ENCODE measurements at regions not wholly inside any gene's neighbourhood (a gene's known extent, or its start where the extent isn't known, plus 50 kb on each side); places are given as distances from the start of the nearest gene placed in this dataset.

- TF ChIP-seq, protein P1, sequence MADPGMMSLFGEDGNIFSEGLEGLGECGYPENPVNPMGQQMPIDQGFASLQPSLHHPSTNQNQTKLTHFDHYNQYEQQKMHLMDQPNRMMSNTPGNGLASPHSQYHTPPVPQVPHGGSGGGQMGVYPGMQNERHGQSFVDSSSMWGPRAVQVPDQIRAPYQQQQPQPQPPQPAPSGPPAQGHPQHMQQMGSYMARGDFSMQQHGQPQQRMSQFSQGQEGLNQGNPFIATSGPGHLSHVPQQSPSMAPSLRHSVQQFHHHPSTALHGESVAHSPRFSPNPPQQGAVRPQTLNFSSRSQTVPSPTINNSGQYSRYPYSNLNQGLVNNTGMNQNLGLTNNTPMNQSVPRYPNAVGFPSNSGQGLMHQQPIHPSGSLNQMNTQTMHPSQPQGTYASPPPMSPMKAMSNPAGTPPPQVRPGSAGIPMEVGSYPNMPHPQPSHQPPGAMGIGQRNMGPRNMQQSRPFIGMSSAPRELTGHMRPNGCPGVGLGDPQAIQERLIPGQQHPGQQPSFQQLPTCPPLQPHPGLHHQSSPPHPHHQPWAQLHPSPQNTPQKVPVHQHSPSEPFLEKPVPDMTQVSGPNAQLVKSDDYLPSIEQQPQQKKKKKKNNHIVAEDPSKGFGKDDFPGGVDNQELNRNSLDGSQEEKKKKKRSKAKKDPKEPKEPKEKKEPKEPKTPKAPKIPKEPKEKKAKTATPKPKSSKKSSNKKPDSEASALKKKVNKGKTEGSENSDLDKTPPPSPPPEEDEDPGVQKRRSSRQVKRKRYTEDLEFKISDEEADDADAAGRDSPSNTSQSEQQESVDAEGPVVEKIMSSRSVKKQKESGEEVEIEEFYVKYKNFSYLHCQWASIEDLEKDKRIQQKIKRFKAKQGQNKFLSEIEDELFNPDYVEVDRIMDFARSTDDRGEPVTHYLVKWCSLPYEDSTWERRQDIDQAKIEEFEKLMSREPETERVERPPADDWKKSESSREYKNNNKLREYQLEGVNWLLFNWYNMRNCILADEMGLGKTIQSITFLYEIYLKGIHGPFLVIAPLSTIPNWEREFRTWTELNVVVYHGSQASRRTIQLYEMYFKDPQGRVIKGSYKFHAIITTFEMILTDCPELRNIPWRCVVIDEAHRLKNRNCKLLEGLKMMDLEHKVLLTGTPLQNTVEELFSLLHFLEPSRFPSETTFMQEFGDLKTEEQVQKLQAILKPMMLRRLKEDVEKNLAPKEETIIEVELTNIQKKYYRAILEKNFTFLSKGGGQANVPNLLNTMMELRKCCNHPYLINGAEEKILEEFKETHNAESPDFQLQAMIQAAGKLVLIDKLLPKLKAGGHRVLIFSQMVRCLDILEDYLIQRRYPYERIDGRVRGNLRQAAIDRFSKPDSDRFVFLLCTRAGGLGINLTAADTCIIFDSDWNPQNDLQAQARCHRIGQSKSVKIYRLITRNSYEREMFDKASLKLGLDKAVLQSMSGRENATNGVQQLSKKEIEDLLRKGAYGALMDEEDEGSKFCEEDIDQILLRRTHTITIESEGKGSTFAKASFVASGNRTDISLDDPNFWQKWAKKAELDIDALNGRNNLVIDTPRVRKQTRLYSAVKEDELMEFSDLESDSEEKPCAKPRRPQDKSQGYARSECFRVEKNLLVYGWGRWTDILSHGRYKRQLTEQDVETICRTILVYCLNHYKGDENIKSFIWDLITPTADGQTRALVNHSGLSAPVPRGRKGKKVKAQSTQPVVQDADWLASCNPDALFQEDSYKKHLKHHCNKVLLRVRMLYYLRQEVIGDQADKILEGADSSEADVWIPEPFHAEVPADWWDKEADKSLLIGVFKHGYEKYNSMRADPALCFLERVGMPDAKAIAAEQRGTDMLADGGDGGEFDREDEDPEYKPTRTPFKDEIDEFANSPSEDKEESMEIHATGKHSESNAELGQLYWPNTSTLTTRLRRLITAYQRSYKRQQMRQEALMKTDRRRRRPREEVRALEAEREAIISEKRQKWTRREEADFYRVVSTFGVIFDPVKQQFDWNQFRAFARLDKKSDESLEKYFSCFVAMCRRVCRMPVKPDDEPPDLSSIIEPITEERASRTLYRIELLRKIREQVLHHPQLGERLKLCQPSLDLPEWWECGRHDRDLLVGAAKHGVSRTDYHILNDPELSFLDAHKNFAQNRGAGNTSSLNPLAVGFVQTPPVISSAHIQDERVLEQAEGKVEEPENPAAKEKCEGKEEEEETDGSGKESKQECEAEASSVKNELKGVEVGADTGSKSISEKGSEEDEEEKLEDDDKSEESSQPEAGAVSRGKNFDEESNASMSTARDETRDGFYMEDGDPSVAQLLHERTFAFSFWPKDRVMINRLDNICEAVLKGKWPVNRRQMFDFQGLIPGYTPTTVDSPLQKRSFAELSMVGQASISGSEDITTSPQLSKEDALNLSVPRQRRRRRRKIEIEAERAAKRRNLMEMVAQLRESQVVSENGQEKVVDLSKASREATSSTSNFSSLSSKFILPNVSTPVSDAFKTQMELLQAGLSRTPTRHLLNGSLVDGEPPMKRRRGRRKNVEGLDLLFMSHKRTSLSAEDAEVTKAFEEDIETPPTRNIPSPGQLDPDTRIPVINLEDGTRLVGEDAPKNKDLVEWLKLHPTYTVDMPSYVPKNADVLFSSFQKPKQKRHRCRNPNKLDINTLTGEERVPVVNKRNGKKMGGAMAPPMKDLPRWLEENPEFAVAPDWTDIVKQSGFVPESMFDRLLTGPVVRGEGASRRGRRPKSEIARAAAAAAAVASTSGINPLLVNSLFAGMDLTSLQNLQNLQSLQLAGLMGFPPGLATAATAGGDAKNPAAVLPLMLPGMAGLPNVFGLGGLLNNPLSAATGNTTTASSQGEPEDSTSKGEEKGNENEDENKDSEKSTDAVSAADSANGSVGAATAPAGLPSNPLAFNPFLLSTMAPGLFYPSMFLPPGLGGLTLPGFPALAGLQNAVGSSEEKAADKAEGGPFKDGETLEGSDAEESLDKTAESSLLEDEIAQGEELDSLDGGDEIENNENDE (IDR thresholded peaks at IDR 0.05; ENCODE audit: insufficient replicate concordance, low read length) = no peak
- no peak for TF ChIP-seq POLR2A (IDR thresholded peaks at IDR 0.05; ENCODE audit: control extremely low read depth in 1 of 2, low read depth in 2 of 2, low read length in 2 of 2)
- no peak for TF ChIP-seq EP300 (IDR thresholded peaks at IDR 0.05; ENCODE audit: borderline replicate concordance in 1 of 2, low read depth in 2 of 2, low read length in 2 of 2)
- no peak for TF ChIP-seq EZH2 (IDR thresholded peaks at IDR 0.05; ENCODE audit: low read depth, low read length, severe bottlenecking)
- no peak for TF ChIP-seq RBBP5 (IDR thresholded peaks at IDR 0.05; ENCODE audit: borderline replicate concordance, low read depth, low read length)
- TF ChIP-seq CREB1 (IDR thresholded peaks at IDR 0.05) = no peak
- no peak for TF ChIP-seq SAP30 (IDR thresholded peaks at IDR 0.05; ENCODE audit: insufficient read depth, insufficient replicate concordance, low read length)
- TF ChIP-seq ZNF274 (IDR thresholded peaks at IDR 0.05; ENCODE audit: borderline replicate concordance, extremely low read depth, low read length) = no peak
Measured at GRCh38 chr4:31194823-31195222, 474.7 kb downstream of the PCDH7 start (continued).
